ENCODE measurements at regions not wholly inside any gene's neighbourhood (a gene's known extent, or its start where the extent isn't known, plus 50 kb on each side); places are given as distances from the start of the nearest gene placed in this dataset.

GRCh38 chr4:189048119-189048518 is 892.6 kb upstream of the FRG1 start:
- Histone ChIP-seq H3K4me1 (0 out of 3 replicates have a peak, but pooled peaks cover 3% of the 10 kb centered on the region), H3K9me3 (no peaks in the 10 kb centered on the region), H3K4me2 (no peak overlapping the region), H3K4me3 (no peak overlapping the region), H3K27ac (no peak overlapping the region)
- ChIA-PET CTCF (no interaction called here), POLR2A (no interaction called here)
- WGBS (ENCODE audit: missing lambda C conversion rate), result 96% methylated on average over 1 of the region's 1 CpG
- DNase-seq (ENCODE audit: low read depth in 1 of 2, low spot score in 1 of 2), result no peak
- no peak for ATAC-seq
- FAIRE-seq, result no peak
- TF ChIP-seq POLR2A (IDR thresholded peaks at IDR 0.05; ENCODE audit: low read length) (no peak), PHF8 (IDR thresholded peaks at IDR 0.05; ENCODE audit: borderline replicate concordance, low read depth) (no peak), ESRRA (IDR thresholded peaks at IDR 0.05; ENCODE audit: borderline replicate concordance, low read length) (no peak), PBX3 (IDR thresholded peaks at IDR 0.05) (no peak), RNF2 (IDR thresholded peaks at IDR 0.05; ENCODE audit: borderline replicate concordance, low read depth) (no peak), FOSB (CRISPR knock-in tag; IDR thresholded peaks at IDR 0.05) (no peak)

- DNase-seq (ENCODE audit: low read depth in 1 of 2, low spot score in 1 of 2), result no peak
- TF ChIP-seq MAX (IDR thresholded peaks at IDR 0.05) (no peak), GATA3 (IDR thresholded peaks at IDR 0.05; ENCODE audit: borderline replicate concordance) (no peak), REST (IDR thresholded peaks at IDR 0.05) (no peak), JUN (IDR thresholded peaks at IDR 0.05) (no peak)
- H3K9me3 ChIP-seq, result no peaks in the 10 kb centered on the region
- H3K4me1 ChIP-seq, result 0 out of 3 replicates have a peak, but pooled peaks cover 3% of the 10 kb centered on the region
- no peak overlapping the region for H3K27ac ChIP-seq
- ChIA-PET CTCF (no interaction called here), POLR2A (no interaction called here)
- H3K4me3 ChIP-seq, result no peak overlapping the region
- 93% methylated on average over 8 of the region's 8 CpGs for WGBS (ENCODE audit: missing lambda C conversion rate)
- no peak for FAIRE-seq
- no peak for ATAC-seq
- H3K4me2 ChIP-seq, result no peak overlapping the region
These were observed 891.0 kb upstream of the FRG1 start for GRCh38 chr4:189049682-189050081.

- TF ChIP-seq NR3C1 (IDR thresholded peaks at IDR 0.05) (no peak), ZC3H11A (IDR thresholded peaks at IDR 0.05) (no peak), CBX2 (IDR thresholded peaks at IDR 0.05; ENCODE audit: borderline replicate concordance, low read depth) (no peak), TFCP2L1 (CRISPR knock-in tag; IDR thresholded peaks at IDR 0.05) (no peak), CBX8 (IDR thresholded peaks at IDR 0.05) (no peak), HES2 (IDR thresholded peaks at IDR 0.05) (no peak), POLR2AphosphoS2 (conservative IDR thresholded peaks at IDR 0.05; ENCODE audit: low read length) (no peak), JUN (IDR thresholded peaks at IDR 0.05) (no peak)
- ATAC-seq (no peak), DNase-seq (ENCODE audit: low read depth in 1 of 2, low spot score in 1 of 2) (no peak), FAIRE-seq (no peak)
- H3K4me3 ChIP-seq, result peak overlapping the region; percentile 60
- ChIA-PET CTCF (no interaction called here), POLR2A (no interaction called here)
- H3K27ac ChIP-seq, result no peak overlapping the region
- WGBS (ENCODE audit: missing lambda C conversion rate), result 15% methylated on average over 6 of the region's 8 CpGs
- H3K4me2 ChIP-seq, result peak overlapping the region; percentile 86
- H3K9me3 ChIP-seq, result no peaks in the 10 kb centered on the region
- H3K4me1 ChIP-seq, result 0 out of 3 replicates have a peak, but pooled peaks cover 3% of the 10 kb centered on the region
These were observed 890.0 kb upstream of the FRG1 start for GRCh38 chr4:189050643-189051042.

GRCh38 chr4:189053621-189054020 is 887.1 kb upstream of the FRG1 start:
- ChIA-PET CTCF (no interaction called here), POLR2A (no interaction called here)
- FAIRE-seq (no peak), DNase-seq (ENCODE audit: low read depth in 1 of 2, low spot score in 1 of 2) (no peak), ATAC-seq (no peak)
- Histone ChIP-seq H3K9me3 (no peaks in the 10 kb centered on the region), H3K4me1 (0 out of 3 replicates have a peak, but pooled peaks cover 3% of the 10 kb centered on the region), H3K4me3 (no peak overlapping the region), H3K4me2 (no peak overlapping the region), H3K27ac (no peak overlapping the region)
- no peak for TF ChIP-seq SREBF2 (IDR thresholded peaks at IDR 0.05)
- no peak for TF ChIP-seq ZSCAN20 (CRISPR knock-in tag; IDR thresholded peaks at IDR 0.05)
- TF ChIP-seq NPAS2 (CRISPR knock-in tag; IDR thresholded peaks at IDR 0.05; ENCODE audit: borderline replicate concordance), result no peak
- TF ChIP-seq E2F6 (IDR thresholded peaks at IDR 0.05; ENCODE audit: borderline replicate concordance, low read depth), result no peak
- TF ChIP-seq SMC3 (IDR thresholded peaks at IDR 0.05), result no peak
- WGBS (ENCODE audit: missing lambda C conversion rate), result 86% methylated on average over 7 of the region's 7 CpGs

Data from A549 (cell line).